GM19468 (cell line): ENCODE measurements at regions not wholly inside any gene's neighbourhood (a gene's known extent, or its start where the extent isn't known, plus 50 kb on each side); places are given as distances from the start of the nearest gene placed in this dataset.

Experiments used
- ATAC-seq: cut with Tn5 transposase; IDR thresholded peaks from one replicate; pipeline ENCODE4 v1.9.1; 2021; ENCODE audit warnings: mild to moderate bottlenecking, moderate library complexity, moderate number of reproducible peaks; ENCODE audit not compliant: unreplicated experiment; ENCODE audit errors: extremely low read depth

GRCh38 chr12:22881878-22882385, 257.0 kb downstream of the ETNK1 start:
- ATAC-seq, result no peak

- ATAC-seq, result no peak
These were observed 257.6 kb downstream of the ETNK1 start for GRCh38 chr12:22882559-22882958.

GRCh38 chr12:22893878-22894277, 268.9 kb downstream of the ETNK1 start:
- no peak for ATAC-seq

- ATAC-seq, result no peak
These were observed 274.2 kb downstream of the ETNK1 start for GRCh38 chr12:22899184-22899583.

GRCh38 chr12:22900401-22900800, 275.4 kb downstream of the ETNK1 start:
- ATAC-seq, result no peak

- no peak for ATAC-seq
These were observed 279.5 kb downstream of the ETNK1 start for GRCh38 chr12:22904485-22904884.

- no peak for ATAC-seq
These were observed 291.3 kb downstream of the ETNK1 start for GRCh38 chr12:22916241-22916640.

- ATAC-seq, result no peak
These were observed 291.8 kb downstream of the ETNK1 start for GRCh38 chr12:22916815-22917214.

- ATAC-seq, result no peak
These were observed 294.9 kb downstream of the ETNK1 start for GRCh38 chr12:22919883-22920282.

- ATAC-seq, result no peak
These were observed 298.8 kb downstream of the ETNK1 start for GRCh38 chr12:22923768-22924167.

GRCh38 chr12:22924391-22924790, 299.4 kb downstream of the ETNK1 start:
- no peak for ATAC-seq

- ATAC-seq, result no peak
These were observed 300.7 kb downstream of the ETNK1 start for GRCh38 chr12:22925623-22926022.

GRCh38 chr12:22932431-22932830, 307.5 kb downstream of the ETNK1 start:
- ATAC-seq, result no peak

GRCh38 chr12:22935090-22935489, 310.1 kb downstream of the ETNK1 start:
- ATAC-seq, result no peak

GRCh38 chr12:22935501-22935900, 310.5 kb downstream of the ETNK1 start:
- no peak for ATAC-seq

GRCh38 chr12:22938323-22938722, 313.4 kb downstream of the ETNK1 start:
- ATAC-seq, result no peak

- ATAC-seq, result no peak
These were observed 326.2 kb downstream of the ETNK1 start for GRCh38 chr12:22951206-22951605.

- ATAC-seq, result no peak
These were observed 331.7 kb downstream of the ETNK1 start for GRCh38 chr12:22956690-22957089.

GRCh38 chr12:22967171-22967570, 342.2 kb downstream of the ETNK1 start:
- ATAC-seq, result no peak

GRCh38 chr12:22969521-22969920, 344.6 kb downstream of the ETNK1 start:
- ATAC-seq, result no peak

GRCh38 chr12:22971247-22971646, 346.3 kb downstream of the ETNK1 start:
- ATAC-seq, result no peak

- ATAC-seq, result no peak
These were observed 346.8 kb downstream of the ETNK1 start for GRCh38 chr12:22971701-22972191.

- no peak for ATAC-seq
These were observed 349.9 kb downstream of the ETNK1 start for GRCh38 chr12:22974865-22975264.
